ENCODE measurements at regions not wholly inside any gene's neighbourhood (a gene's known extent, or its start where the extent isn't known, plus 50 kb on each side); places are given as distances from the start of the nearest gene placed in this dataset.
"Not testable (repeated sequence)": the region's sequence is repeated elsewhere in the genome, so short reads cannot be mapped to it uniquely, and the experiment has no call there.

GRCh38 chr14:85077716-85078115 lies 452.2 kb upstream of the FLRT2 start:
- DNase-seq, result not testable (repeated sequence)

- DNase-seq, result no peak
Measured at GRCh38 chr14:85079842-85080730, 449.9 kb upstream of the FLRT2 start.

GRCh38 chr14:85084344-85084743 lies 445.6 kb upstream of the FLRT2 start:
- DNase-seq, result no peak

GRCh38 chr14:85085981-85086380 lies 444.0 kb upstream of the FLRT2 start:
- no peak for DNase-seq

- no peak for DNase-seq
Measured at GRCh38 chr14:85087201-85087600, 442.7 kb upstream of the FLRT2 start.

GRCh38 chr14:85088192-85088591 lies 441.8 kb upstream of the FLRT2 start:
- DNase-seq, result no peak

- no peak for DNase-seq
Measured at GRCh38 chr14:85090681-85091080, 439.3 kb upstream of the FLRT2 start.

- no peak for DNase-seq
Measured at GRCh38 chr14:85093631-85094330, 436.2 kb upstream of the FLRT2 start.

- no peak for DNase-seq
Measured at GRCh38 chr14:85102591-85102990, 427.4 kb upstream of the FLRT2 start.

GRCh38 chr14:85106506-85106905 lies 423.4 kb upstream of the FLRT2 start:
- no peak for DNase-seq

- DNase-seq, result no peak
Measured at GRCh38 chr14:85112762-85113161, 417.2 kb upstream of the FLRT2 start.

GRCh38 chr14:85115921-85116320 lies 414.0 kb upstream of the FLRT2 start:
- no peak for DNase-seq

- no peak for DNase-seq
Measured at GRCh38 chr14:85118274-85118673, 411.7 kb upstream of the FLRT2 start.

GRCh38 chr14:85122690-85123089 lies 407.3 kb upstream of the FLRT2 start:
- no peak for DNase-seq

- no peak for DNase-seq
Measured at GRCh38 chr14:85123755-85124154, 406.2 kb upstream of the FLRT2 start.

GRCh38 chr14:85124631-85125290 lies 405.2 kb upstream of the FLRT2 start:
- DNase-seq, result no peak

GRCh38 chr14:85125291-85125670 lies 404.7 kb upstream of the FLRT2 start:
- no peak for DNase-seq

GRCh38 chr14:85129921-85130320 lies 400.0 kb upstream of the FLRT2 start:
- no peak for DNase-seq

- DNase-seq, result no peak
Measured at GRCh38 chr14:85131226-85131922, 398.6 kb upstream of the FLRT2 start.

GRCh38 chr14:85142982-85143381 lies 387.0 kb upstream of the FLRT2 start:
- no peak for DNase-seq

- no peak for DNase-seq
Measured at GRCh38 chr14:85146779-85147178, 383.2 kb upstream of the FLRT2 start.

- no peak for DNase-seq
Measured at GRCh38 chr14:85150166-85150565, 379.8 kb upstream of the FLRT2 start.

- DNase-seq, result no peak
Measured at GRCh38 chr14:85154714-85155113, 375.2 kb upstream of the FLRT2 start.
